ENCODE measurements at regions not wholly inside any gene's neighbourhood (a gene's known extent, or its start where the extent isn't known, plus 50 kb on each side); places are given as distances from the start of the nearest gene placed in this dataset.

DNA sequence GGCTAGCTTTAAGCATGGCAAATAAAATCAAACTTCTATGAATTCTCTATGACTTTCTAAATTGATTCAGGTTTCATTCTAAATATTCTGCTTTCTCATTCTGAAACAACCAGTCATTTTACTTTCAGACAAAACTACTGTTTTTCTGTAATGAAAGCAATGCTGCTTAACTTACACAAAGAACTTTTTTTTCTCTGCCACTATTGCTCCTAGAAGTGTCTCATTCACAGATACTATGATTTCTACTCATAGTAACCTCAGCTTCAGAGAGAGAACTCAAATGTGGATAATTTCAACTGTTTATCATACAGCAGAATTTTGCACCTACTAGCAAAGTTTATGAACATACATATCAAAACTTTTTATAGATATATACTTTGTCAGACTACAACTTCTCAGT is 724.6 kb downstream of the SLITRK5 start:
- Histone ChIP-seq H3K27ac (no peak overlapping the region), H3K4me3 (no peak overlapping the region), H3K27me3 (replicated peaks) (no peaks in the 10 kb centered on the region), H3K4me1 (replicated peaks) (no peaks in the 10 kb centered on the region), H3K36me3 (no peaks in the 10 kb centered on the region), H3K9me3 (replicated peaks) (no peaks in the 10 kb centered on the region)
- no peak for DNase-seq (ENCODE audit: low read depth in 1 of 2, low spot score in 2 of 2)

DNA sequence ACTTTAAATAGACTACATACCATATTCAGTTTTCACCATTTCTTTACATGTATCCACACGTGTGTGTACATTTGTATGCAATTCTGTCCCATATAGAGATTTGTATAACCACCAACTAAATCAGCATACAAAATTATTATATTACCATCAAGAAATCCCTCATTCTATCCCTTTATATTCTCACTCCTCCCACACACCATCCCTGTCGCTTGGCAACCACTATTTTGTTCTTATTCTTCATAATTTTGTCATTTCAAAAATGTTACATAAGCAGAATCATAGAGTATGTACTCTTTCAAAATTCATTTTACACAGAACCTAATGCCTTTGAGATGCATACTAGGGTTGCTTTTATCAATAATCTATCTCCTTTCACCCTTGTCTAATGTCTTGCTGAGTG is 740.5 kb downstream of the SLITRK5 start:
- DNase-seq (ENCODE audit: low read depth in 1 of 2, low spot score in 2 of 2) = no peak
- Histone ChIP-seq H3K4me1 (replicated peaks) (no peaks in the 10 kb centered on the region), H3K27me3 (replicated peaks) (no peaks in the 10 kb centered on the region), H3K9me3 (replicated peaks) (no peaks in the 10 kb centered on the region), H3K36me3 (no peaks in the 10 kb centered on the region), H3K4me3 (no peak overlapping the region), H3K27ac (no peak overlapping the region)

DNA sequence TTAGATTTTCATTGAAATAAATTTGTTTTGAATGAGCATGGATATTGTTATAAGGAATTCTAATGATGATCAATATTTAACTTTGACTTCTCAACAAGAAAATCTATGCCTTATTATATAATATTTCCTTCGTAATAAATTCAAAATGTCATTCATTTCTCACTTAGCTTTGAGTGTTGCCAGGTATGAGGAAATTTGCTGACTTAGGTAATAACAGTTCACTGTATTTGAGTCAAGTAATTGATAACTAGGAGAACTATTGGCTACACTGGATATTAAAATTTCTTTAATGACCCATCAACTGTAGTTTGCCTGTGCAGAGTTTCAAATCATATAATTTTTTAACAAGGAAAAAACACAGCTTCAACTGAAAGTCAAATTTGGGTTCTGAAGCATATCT is 746.6 kb downstream of the SLITRK5 start:
- H3K4me1 ChIP-seq (replicated peaks) = no peaks in the 10 kb centered on the region
- no peak overlapping the region for H3K27ac ChIP-seq
- no peaks in the 10 kb centered on the region for H3K9me3 ChIP-seq (replicated peaks)
- no peak overlapping the region for H3K4me3 ChIP-seq
- no peaks in the 10 kb centered on the region for H3K27me3 ChIP-seq (replicated peaks)
- H3K36me3 ChIP-seq = no peaks in the 10 kb centered on the region
- DNase-seq (ENCODE audit: low read depth in 1 of 2, low spot score in 2 of 2) = no peak

DNA sequence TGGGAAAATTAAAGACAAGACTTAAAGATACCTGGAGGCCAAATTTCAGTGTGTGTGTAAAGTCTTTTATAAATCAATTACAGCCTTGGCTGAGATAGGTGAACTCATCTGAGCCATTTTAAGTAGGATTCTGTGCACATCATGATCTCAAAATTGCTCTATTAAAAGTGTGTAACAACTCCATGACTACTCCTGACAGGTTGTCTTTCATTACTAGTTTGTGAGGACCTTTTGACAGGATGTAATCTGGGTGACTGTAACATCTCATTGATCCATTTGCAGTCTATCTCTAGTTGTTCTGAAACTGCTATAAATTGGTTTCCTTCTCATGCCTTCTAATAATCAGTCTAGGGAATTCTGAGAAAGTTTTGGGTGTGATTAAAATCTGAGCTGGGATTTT is 753.3 kb downstream of the SLITRK5 start:
- Histone ChIP-seq H3K4me3 (no peak overlapping the region), H3K27me3 (replicated peaks) (no peaks in the 10 kb centered on the region), H3K27ac (no peak overlapping the region), H3K9me3 (replicated peaks) (no peaks in the 10 kb centered on the region), H3K4me1 (replicated peaks) (no peaks in the 10 kb centered on the region), H3K36me3 (no peaks in the 10 kb centered on the region)
- DNase-seq (ENCODE audit: low read depth in 1 of 2, low spot score in 2 of 2) = no peak

DNA sequence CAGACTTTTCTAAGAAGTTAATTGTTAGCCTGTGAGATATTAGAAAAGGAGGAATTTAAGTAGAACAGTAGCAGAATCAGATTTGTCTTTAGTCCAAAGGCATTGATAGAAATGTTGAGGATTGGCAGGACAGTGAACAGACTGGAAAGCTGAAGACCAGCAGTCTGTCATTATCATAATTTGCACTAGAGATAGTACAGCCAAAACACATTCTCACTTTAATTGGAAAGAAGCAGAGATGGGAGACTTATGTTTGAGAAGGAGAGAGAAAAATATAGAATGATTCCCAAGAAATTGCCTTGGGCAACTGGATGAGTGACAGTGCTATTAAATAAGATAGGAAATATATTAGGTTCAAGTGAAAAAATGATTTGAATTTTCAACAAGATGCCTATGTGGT is 755.5 kb downstream of the SLITRK5 start:
- H3K9me3 ChIP-seq (replicated peaks) = no peaks in the 10 kb centered on the region
- H3K27ac ChIP-seq = no peak overlapping the region
- DNase-seq (ENCODE audit: low read depth in 1 of 2, low spot score in 2 of 2) = no peak
- H3K4me1 ChIP-seq (replicated peaks) = no peaks in the 10 kb centered on the region
- H3K27me3 ChIP-seq (replicated peaks) = no peaks in the 10 kb centered on the region
- no peaks in the 10 kb centered on the region for H3K36me3 ChIP-seq
- H3K4me3 ChIP-seq = no peak overlapping the region

DNA sequence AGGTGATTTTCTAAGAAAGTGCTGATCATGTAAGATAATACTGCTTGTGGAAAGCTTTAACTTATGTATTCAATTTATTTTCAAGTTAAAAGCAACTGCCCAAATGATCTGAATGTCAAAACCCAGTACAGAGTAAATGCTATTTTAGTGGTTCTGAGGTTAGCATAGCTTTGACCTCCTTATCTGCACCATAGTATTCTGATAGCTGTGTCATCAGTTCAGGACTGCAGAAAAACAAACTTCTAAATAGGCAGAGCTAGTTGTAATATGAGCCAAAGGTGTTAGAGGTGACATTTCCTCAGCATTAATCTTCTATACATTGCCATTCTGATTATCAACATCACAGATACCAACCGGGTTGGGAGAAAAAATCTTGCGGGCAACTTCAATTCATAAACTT is 758.7 kb downstream of the SLITRK5 start:
- H3K4me1 ChIP-seq (replicated peaks) = no peaks in the 10 kb centered on the region
- H3K27me3 ChIP-seq (replicated peaks) = no peaks in the 10 kb centered on the region
- no peaks in the 10 kb centered on the region for H3K36me3 ChIP-seq
- no peak overlapping the region for H3K27ac ChIP-seq
- no peak overlapping the region for H3K4me3 ChIP-seq
- peaks cover 2% of the 10 kb centered on the region; the same call in 1 of the 2 replicates for H3K9me3 ChIP-seq (replicated peaks)
- no peak for DNase-seq (ENCODE audit: low read depth in 1 of 2, low spot score in 2 of 2)

DNA sequence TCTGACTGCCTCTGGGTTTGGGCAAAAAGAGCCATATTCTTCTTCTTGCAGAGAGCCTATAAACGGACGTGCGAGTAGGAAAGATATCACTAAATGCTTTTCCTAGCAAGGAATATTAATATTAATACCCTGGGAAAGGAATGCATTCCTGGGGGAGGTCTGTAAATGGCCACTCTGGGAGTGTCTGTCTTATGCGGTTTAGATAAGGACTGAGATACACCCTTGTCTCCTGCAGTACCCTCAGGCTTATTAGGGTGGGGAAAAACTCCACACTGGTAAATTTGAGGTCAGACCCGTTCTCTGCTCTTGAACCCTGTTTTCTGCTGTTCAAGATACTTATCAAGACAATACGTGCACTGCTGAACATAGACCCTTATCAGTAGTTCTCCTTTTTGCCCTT is 763.8 kb downstream of the SLITRK5 start:
- no peaks in the 10 kb centered on the region for H3K4me1 ChIP-seq (replicated peaks)
- no peak overlapping the region for H3K27ac ChIP-seq
- no peaks in the 10 kb centered on the region for H3K27me3 ChIP-seq (replicated peaks)
- H3K9me3 ChIP-seq (replicated peaks) = peaks cover 2% of the 10 kb centered on the region; the same call in 1 of the 2 replicates
- no peak for DNase-seq (ENCODE audit: low read depth in 1 of 2, low spot score in 2 of 2)
- no peaks in the 10 kb centered on the region for H3K36me3 ChIP-seq
- no peak overlapping the region for H3K4me3 ChIP-seq

DNA sequence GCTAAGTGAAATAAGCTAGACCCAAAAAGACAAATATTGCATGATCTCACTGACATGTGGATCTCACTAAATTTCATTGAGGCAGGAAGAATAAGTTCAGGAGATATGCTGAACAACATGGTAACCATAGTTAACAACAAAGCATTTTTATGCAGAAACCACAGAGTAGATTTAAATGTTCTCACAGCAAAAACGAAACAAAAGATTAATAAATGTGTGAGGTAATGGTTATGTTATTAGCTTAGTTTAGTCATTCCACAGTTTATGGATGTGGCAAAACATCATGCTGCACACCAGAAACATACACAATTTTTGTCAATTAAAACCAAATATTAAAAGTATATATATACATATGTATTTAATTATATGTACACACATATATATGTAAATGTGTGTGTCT is 765.8 kb downstream of the SLITRK5 start:
- H3K36me3 ChIP-seq = no peaks in the 10 kb centered on the region
- no peaks in the 10 kb centered on the region for H3K27me3 ChIP-seq (replicated peaks)
- H3K4me3 ChIP-seq = no peak overlapping the region
- no peak overlapping the region for H3K27ac ChIP-seq
- no peak for DNase-seq (ENCODE audit: low read depth in 1 of 2, low spot score in 2 of 2)
- no peaks in the 10 kb centered on the region for H3K4me1 ChIP-seq (replicated peaks)
- H3K9me3 ChIP-seq (replicated peaks) = peaks cover 2% of the 10 kb centered on the region; the same call in 1 of the 2 replicates

DNA sequence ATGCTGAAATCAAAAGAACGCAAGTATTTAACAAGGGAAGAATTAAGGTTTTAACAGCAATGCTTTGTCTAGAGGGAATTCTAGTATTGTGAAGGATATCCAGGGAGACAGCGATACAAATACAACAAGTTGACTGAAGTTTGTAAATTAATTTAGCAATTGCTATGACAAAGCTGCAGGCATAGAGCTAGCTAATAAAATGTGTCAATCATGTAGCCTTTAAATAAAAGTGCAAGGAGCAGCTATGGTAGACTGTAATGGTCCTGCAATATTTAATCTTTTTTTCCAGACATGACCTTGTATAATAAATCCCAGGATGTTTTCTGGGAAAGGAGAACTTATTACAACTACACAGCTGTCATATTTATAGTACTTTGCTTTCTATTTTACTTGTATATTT is 779.3 kb downstream of the SLITRK5 start:
- H3K27ac ChIP-seq = no peak overlapping the region
- H3K4me1 ChIP-seq (replicated peaks) = no peaks in the 10 kb centered on the region
- DNase-seq (ENCODE audit: low read depth in 1 of 2, low spot score in 2 of 2) = no peak
- H3K36me3 ChIP-seq = no peaks in the 10 kb centered on the region
- H3K27me3 ChIP-seq (replicated peaks) = no peaks in the 10 kb centered on the region
- H3K9me3 ChIP-seq (replicated peaks) = 0 out of 2 replicates have a peak, but pooled peaks cover 3% of the 10 kb centered on the region
- H3K4me3 ChIP-seq = no peak overlapping the region

DNA sequence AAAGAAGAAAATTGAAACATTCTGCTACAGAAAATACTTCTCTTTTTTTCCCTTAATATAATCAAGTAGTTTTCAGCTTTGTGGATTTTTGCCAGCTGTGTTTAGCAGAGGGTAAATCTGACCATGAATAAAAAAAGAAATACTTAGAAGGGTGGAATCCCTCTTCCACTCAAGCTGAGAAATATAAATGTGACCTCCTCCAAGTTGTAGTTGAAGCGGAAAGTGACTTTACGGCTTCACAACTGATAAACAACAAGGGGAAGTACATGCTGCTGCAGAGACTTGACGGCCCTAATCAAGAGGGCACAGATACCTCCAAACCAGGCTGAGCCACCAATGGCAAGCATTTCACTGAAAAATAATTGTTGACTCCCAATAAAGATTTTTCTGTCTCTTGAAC is 785.0 kb downstream of the SLITRK5 start:
- no peak overlapping the region for H3K27ac ChIP-seq
- DNase-seq (ENCODE audit: low read depth in 1 of 2, low spot score in 2 of 2) = no peak
- no peaks in the 10 kb centered on the region for H3K9me3 ChIP-seq (replicated peaks)
- H3K4me3 ChIP-seq = no peak overlapping the region
- H3K27me3 ChIP-seq (replicated peaks) = no peaks in the 10 kb centered on the region
- H3K36me3 ChIP-seq = no peaks in the 10 kb centered on the region
- no peaks in the 10 kb centered on the region for H3K4me1 ChIP-seq (replicated peaks)

DNA sequence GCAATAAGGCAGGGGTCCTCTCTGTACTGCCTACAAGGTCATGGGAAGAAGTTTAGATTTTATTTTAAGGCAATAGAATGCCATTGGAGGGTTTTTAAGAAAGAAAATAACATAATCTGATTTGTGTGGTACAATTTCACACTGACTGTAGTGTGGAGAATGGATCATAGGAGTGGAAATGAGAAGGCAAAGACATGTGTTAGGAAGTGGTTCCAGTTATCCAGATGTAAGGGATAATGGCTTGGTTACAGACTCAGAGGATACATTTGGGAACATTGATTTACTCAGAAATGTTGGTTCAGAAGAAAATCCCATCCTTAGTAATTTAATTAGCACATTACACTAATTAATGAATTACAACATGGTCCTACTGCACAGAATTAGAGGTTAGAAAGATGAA is 788.2 kb downstream of the SLITRK5 start:
- no peak for DNase-seq (ENCODE audit: low read depth in 1 of 2, low spot score in 2 of 2)
- no peak overlapping the region for H3K4me3 ChIP-seq
- no peaks in the 10 kb centered on the region for H3K9me3 ChIP-seq (replicated peaks)
- H3K4me1 ChIP-seq (replicated peaks) = no peaks in the 10 kb centered on the region
- no peak overlapping the region for H3K27ac ChIP-seq
- no peaks in the 10 kb centered on the region for H3K36me3 ChIP-seq
- H3K27me3 ChIP-seq (replicated peaks) = no peaks in the 10 kb centered on the region

DNA sequence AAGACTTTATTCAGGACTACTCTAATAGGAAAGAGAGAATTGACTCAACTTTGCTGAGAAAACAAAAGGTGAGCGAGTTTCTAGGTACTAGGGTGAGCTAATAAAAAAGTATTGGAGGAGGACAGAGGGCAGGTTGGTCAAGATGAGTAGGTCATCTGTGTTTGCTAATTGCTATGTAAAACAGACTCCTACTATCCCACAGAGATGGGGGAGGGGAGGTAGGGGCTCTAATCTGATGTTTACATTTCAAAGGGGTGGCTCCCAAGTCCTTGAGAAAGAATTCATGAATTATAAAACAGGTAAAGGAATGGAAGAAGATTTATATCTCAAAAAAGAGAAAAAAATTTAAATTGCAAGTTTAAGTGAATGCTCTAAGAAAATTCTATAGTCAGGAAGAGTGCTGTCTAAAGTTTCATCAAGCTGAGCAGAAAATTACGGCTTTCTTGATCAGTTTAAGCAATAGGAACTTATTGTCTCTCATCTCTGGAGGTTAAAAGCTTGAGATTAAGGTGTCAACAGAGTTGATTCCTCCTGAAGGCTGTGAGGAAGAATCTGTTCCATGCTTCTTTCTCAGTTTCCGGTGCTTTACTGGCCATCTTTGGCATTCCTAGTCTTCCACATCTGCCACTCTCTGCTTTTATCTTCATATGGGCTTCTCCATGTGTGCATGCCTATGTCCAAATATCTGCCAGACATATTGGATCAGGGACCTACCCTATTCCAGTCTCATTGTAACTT is 790.3 kb downstream of the SLITRK5 start:
- Histone ChIP-seq H3K36me3 (no peaks in the 10 kb centered on the region), H3K9me3 (replicated peaks) (no peaks in the 10 kb centered on the region), H3K27ac (no peak overlapping the region), H3K27me3 (replicated peaks) (no peaks in the 10 kb centered on the region), H3K4me1 (replicated peaks) (no peaks in the 10 kb centered on the region), H3K4me3 (no peak overlapping the region)
- no peak for DNase-seq (ENCODE audit: low read depth in 1 of 2, low spot score in 2 of 2)

DNA sequence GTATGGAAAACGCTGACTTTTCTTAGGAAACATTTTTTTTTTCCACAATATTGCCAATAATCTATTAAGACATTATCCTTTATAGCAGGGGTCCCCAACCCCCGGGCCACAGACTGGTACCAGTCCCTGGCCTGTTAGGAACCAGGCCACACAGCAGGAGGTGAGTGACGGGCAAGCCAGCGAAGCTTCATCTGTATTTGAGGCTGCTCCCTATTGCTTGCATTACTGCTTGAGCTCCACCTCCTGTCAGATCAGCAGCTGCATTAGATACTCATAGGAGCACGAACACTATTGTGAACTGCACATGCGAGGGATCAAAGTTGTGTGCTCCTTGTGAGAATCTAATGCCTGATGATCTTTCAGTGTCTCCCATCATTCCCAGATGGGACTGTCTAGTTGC is 793.7 kb downstream of the SLITRK5 start:
- no peaks in the 10 kb centered on the region for H3K36me3 ChIP-seq
- no peaks in the 10 kb centered on the region for H3K4me1 ChIP-seq (replicated peaks)
- H3K4me3 ChIP-seq = no peak overlapping the region
- no peaks in the 10 kb centered on the region for H3K27me3 ChIP-seq (replicated peaks)
- no peak overlapping the region for H3K27ac ChIP-seq
- no peaks in the 10 kb centered on the region for H3K9me3 ChIP-seq (replicated peaks)
- DNase-seq (ENCODE audit: low read depth in 1 of 2, low spot score in 2 of 2) = no peak

DNA sequence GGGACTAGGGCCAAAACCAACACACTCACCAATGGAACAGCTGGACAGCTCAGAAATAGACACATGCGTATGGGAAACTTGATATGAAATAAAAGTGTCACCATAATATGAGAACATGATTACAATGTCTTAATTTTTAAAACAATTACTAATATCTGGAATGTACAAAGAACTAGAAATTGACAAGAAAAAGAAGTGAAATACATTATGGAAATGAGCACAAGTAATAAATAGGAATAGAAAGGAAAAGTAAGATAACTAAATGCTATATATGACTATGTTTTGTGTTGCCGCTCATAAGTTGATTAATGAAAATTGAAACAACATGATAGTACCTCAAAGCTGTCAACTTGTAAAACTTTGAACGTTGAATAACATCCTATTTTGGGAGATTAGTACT is 801.1 kb downstream of the SLITRK5 start:
- H3K27me3 ChIP-seq (replicated peaks) = no peaks in the 10 kb centered on the region
- H3K9me3 ChIP-seq (replicated peaks) = no peaks in the 10 kb centered on the region
- no peak overlapping the region for H3K4me3 ChIP-seq

DNA sequence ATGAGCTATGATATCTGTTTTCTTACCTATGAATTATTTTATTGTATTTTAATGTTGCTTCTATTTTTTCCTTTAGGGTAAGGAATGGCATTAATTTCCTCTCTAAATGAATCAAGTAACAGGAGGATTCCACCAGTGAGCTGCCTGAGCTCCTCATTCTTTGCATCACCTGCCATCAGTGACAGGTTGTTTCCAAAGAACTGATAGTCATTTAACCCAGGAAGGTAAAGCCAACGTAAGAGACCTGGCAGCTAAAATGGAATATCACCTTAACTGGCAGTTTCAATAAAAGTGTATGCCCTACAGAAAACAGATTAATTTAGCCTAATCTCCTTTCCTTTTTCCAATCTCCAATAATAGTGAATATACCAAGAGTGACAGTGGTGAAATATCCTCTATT is 812.0 kb downstream of the SLITRK5 start:
- H3K27ac ChIP-seq = no peak overlapping the region
- H3K36me3 ChIP-seq = no peaks in the 10 kb centered on the region
- DNase-seq (ENCODE audit: low read depth in 1 of 2, low spot score in 2 of 2) = no peak
- H3K9me3 ChIP-seq (replicated peaks) = no peaks in the 10 kb centered on the region
- H3K4me1 ChIP-seq (replicated peaks) = no peaks in the 10 kb centered on the region
- H3K27me3 ChIP-seq (replicated peaks) = no peaks in the 10 kb centered on the region
- H3K4me3 ChIP-seq = no peak overlapping the region

More for the DNA sequence above, 801.1 kb downstream of the SLITRK5 start:
- Histone ChIP-seq H3K27ac (no peak overlapping the region), H3K4me1 (replicated peaks) (no peaks in the 10 kb centered on the region), H3K36me3 (no peaks in the 10 kb centered on the region)
- no peak for DNase-seq (ENCODE audit: low read depth in 1 of 2, low spot score in 2 of 2)
